GM12873 (cell line): ENCODE measurements at regions not wholly inside any gene's neighbourhood (a gene's known extent, or its start where the extent isn't known, plus 50 kb on each side); places are given as distances from the start of the nearest gene placed in this dataset.

ENCODE experiments used
- TF ChIP-seq, protein P1 (sequence below): IDR thresholded peaks from 2 replicates; pipeline ENCODE4 v1.5.1; 2012; ENCODE audit warnings: low read depth, mild to moderate bottlenecking, moderate library complexity, low read length, control low read depth; ENCODE audit not compliant: insufficient read depth; ENCODE audit errors: missing control alignments

DNA sequence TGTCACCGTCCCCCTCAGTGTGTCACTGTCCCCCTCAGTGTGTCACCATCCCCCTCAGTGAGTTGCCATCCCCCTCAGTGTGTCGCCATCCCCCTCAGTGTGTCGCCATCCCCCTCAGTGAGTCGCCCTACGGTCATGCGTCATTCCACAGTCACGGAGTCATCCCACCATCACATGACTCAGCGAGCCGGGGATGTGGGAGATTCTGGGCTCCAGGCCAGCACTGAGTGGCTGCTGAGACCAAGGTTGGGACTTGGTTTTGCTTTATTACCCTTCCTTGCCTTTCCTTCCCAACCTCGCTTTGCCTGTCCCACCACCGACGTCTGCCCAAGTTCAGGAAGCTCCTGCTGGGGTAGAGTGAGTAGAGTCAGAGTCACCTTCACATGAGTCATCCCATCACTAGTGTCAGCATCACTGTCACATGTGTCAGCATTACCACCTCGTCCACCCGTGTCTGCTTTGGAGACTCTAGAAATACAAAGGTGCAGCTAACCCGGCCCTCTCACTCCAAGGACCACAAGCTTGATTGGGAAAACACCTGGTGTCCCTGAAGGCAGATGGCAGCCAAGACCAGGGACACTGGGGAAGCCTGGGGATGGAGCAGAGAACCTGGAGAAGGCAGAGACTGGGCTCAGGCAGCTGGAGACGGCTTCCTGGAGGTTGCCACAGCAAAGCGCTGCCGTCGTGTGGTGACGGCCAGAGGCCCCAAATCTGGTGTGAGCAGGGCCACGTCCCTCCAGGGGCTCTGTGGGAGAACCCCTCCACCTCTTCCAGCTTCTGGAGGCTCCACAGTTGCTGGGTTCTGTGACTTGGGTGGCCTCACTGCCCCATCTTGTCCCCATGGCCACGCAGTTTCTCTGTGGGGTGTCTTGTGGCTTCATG, 485.2 kb upstream of the SALL3 start:
- TF ChIP-seq, protein P1, sequence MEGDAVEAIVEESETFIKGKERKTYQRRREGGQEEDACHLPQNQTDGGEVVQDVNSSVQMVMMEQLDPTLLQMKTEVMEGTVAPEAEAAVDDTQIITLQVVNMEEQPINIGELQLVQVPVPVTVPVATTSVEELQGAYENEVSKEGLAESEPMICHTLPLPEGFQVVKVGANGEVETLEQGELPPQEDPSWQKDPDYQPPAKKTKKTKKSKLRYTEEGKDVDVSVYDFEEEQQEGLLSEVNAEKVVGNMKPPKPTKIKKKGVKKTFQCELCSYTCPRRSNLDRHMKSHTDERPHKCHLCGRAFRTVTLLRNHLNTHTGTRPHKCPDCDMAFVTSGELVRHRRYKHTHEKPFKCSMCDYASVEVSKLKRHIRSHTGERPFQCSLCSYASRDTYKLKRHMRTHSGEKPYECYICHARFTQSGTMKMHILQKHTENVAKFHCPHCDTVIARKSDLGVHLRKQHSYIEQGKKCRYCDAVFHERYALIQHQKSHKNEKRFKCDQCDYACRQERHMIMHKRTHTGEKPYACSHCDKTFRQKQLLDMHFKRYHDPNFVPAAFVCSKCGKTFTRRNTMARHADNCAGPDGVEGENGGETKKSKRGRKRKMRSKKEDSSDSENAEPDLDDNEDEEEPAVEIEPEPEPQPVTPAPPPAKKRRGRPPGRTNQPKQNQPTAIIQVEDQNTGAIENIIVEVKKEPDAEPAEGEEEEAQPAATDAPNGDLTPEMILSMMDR = no peak

DNA sequence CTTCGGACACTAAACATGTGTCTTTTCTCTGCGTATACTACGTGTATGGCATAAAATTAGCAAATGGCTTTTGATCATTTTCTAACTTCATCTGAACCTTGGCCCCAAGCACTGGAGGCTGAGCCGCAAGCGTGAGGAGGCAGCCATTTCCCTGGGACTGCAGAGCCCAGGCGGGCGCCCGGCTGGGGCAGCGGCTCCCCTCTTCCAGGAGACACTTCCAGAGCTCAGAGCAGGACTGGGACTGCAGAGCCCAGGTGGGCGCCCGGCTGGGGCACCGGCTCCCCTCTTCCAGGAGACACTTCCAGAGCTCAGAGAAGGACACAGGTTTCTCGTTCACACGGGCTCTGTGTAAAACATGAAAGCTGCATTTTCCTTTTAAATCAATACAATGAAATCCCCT, 484.1 kb upstream of the SALL3 start:
- TF ChIP-seq, protein P1 = no peak

DNA sequence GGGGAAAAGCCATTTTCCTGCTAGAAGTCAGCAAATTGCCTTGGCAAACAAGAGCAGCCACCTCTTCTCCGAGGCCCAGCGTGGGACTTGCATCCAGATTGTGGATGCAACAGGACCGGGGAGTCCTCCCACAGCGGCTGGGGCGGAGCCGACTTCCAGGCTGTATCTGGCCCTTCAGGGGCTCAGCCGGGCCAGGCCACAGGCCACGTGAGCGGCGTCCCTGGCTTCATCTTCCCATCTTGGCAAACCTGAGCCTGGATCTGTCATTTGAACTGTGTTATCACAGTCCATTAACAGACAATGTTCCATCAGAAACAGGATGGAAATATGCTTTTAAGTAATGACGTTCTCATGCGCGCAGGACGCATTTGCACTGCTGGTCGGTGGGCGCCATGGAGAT, 483.5 kb upstream of the SALL3 start:
- TF ChIP-seq, protein P1 = no peak

DNA sequence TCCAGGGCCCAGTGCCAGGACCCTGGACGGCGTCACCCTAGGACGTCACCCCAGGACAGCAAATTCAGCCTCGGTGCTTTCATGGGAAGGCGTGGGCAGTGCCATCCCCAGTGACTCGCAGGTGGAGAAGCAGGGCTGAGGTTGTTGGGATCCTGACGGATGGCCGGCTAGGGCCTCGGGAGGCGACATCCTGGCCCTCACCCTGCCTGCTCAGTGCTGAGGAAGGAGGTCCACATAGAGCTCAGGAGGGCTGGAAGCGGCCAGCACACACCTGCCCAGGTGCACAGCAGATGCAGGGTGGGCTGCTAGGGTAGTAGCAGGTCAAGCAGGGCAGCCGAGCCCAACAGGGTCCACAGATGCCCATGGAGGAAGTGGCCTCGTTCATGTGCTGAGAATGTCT, 482.0 kb upstream of the SALL3 start:
- TF ChIP-seq, protein P1 = no peak

DNA sequence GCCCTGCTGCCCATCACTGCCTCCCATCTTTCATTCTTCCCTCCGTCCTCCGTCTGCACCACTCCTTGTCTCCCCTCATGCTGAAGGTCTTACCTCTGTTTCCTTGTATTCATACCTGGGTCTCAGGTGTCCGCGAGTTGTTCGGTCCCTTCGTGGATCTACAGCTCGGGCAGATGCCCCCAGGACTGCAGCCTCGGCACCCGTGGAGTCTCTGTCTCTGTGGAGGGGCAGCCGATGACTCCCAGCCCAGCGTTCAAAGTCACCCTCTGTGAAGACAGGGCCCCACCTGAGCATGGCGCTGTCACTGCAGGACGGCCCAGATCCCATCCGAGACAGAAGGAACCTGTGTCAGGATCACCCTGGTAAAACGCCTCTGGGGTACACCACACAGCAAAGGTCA, 480.0 kb upstream of the SALL3 start:
- TF ChIP-seq, protein P1 = no peak

DNA sequence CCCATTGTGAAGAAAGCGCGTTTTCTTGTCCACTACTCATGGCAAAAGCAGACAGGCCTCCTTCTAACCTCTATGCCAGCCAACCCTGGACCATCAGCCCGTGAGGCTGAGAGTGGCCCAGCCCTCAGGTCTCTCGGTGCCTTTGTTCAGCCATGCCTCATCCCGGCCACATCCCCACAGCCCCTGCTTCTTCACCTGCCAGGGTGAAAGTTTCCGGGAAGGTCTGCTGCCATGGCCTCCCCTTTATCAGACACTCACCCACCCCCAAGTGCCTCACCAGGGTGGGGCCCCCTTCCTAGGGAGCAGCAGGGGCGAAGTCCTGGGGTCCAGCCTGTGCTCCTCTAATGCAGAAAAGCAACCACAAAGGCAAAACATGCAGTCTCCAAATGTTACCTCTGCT, 478.4 kb upstream of the SALL3 start:
- TF ChIP-seq, protein P1 = no peak

DNA sequence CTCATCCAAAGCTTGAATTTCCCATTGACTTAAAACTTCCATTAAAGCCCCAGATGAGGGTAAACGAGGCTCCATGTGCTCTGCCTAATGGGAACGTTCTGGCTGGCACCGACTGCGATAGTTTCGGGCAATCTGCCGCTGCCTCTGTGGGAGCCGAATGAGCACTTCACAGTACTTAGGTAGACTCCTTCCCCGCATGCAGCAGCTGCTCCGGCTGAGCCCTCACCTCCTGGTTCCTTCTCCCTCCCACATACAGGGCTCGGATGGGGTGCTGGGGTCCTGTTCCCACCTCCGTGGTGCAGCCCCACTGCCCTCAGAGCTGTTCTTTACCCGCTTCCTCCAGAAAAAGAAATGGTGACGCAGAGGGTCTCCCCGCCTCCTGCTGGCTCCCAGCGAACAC, 476.5 kb upstream of the SALL3 start:
- TF ChIP-seq, protein P1 = no peak
